Central memory CD8-positive, alpha-beta T cell (primary cell): ENCODE measurements at regions not wholly inside any gene's neighbourhood (a gene's known extent, or its start where the extent isn't known, plus 50 kb on each side); places are given as distances from the start of the nearest gene placed in this dataset.
"Not testable (repeated sequence)": the region's sequence is repeated elsewhere in the genome, so short reads cannot be mapped to it uniquely, and the experiment has no call there.

ENCODE experiments used
- ATAC-seq: fragments of 150-1000 bp; cut with Tn5 transposase; replicated peaks from 2 replicates; pipeline ENCODE4 v1.10.0; 2022; ENCODE audit warnings: mild to moderate bottlenecking, moderate FRiP score, moderate number of reproducible peaks; ENCODE audit not compliant: poor library complexity, severe bottlenecking; ENCODE audit errors: extremely low read depth
- DNase-seq, 2 donors: peaks; one replicate each; pipeline ENCODE4 v3.0.0; 2021; ENCODE audit warnings: low spot score in 2 of 2
- H3K27ac Mint-ChIP-seq: one replicate; pipeline ENCODE4 v1.8.0; 2022; ENCODE audit warnings: low read depth, mild to moderate bottlenecking, moderate library complexity, mixed read lengths
- H3K27me3 Mint-ChIP-seq: one replicate; pipeline ENCODE4 v1.8.0; 2022; ENCODE audit warnings: mixed read lengths
- H3K36me3 Mint-ChIP-seq: one replicate; pipeline ENCODE4 v1.8.0; 2022; ENCODE audit warnings: mild to moderate bottlenecking, moderate library complexity, mixed read lengths; ENCODE audit not compliant: insufficient read depth
- H3K4me1 Mint-ChIP-seq: one replicate; pipeline ENCODE4 v1.8.0; 2022; ENCODE audit warnings: mixed read lengths
- H3K4me3 Mint-ChIP-seq: one replicate; pipeline ENCODE4 v1.8.0; 2022; ENCODE audit warnings: mild to moderate bottlenecking, moderate library complexity, mixed read lengths
- H3K9me3 Mint-ChIP-seq: one replicate; pipeline ENCODE4 v1.8.0; 2022; ENCODE audit warnings: mixed read lengths

- DNase-seq (no peak), ATAC-seq (no peak)
- H3K4me1 Mint-ChIP-seq, result no peaks in the 10 kb centered on the region
- H3K27ac Mint-ChIP-seq, result no peak overlapping the region
- peaks cover 69% of the 10 kb centered on the region for H3K27me3 Mint-ChIP-seq
- H3K9me3 Mint-ChIP-seq, result no peaks in the 10 kb centered on the region
- H3K36me3 Mint-ChIP-seq, result no peaks in the 10 kb centered on the region
- no peak overlapping the region for H3K4me3 Mint-ChIP-seq
Observed at GRCh38 chr16:86072328-86073102, 173.6 kb downstream of the IRF8 start.

GRCh38 chr16:86073103-86073625 lies 174.2 kb downstream of the IRF8 start:
- no peak for ATAC-seq
- Mint-ChIP-seq H3K27me3 (peaks cover 68% of the 10 kb centered on the region), H3K9me3 (no peaks in the 10 kb centered on the region), H3K4me3 (no peak overlapping the region), H3K27ac (no peak overlapping the region), H3K36me3 (no peaks in the 10 kb centered on the region), H3K4me1 (no peaks in the 10 kb centered on the region)
- DNase-seq, result no peak

- Mint-ChIP-seq H3K27me3 (peaks cover 63% of the 10 kb centered on the region), H3K36me3 (no peaks in the 10 kb centered on the region), H3K27ac (no peak overlapping the region), H3K4me1 (no peaks in the 10 kb centered on the region), H3K4me3 (no peak overlapping the region), H3K9me3 (no peaks in the 10 kb centered on the region)
- DNase-seq, result no peak
- no peak for ATAC-seq
Observed at GRCh38 chr16:86073763-86074493, 175.0 kb downstream of the IRF8 start.

GRCh38 chr16:86074651-86075487 lies 175.9 kb downstream of the IRF8 start:
- DNase-seq, result no peak
- no peaks in the 10 kb centered on the region for H3K4me1 Mint-ChIP-seq
- no peak overlapping the region for H3K27ac Mint-ChIP-seq
- no peaks in the 10 kb centered on the region for H3K9me3 Mint-ChIP-seq
- no peaks in the 10 kb centered on the region for H3K36me3 Mint-ChIP-seq
- H3K27me3 Mint-ChIP-seq, result peaks cover 61% of the 10 kb centered on the region
- H3K4me3 Mint-ChIP-seq, result no peak overlapping the region
- no peak for ATAC-seq

GRCh38 chr16:86075488-86075785 lies 176.5 kb downstream of the IRF8 start:
- no peaks in the 10 kb centered on the region for H3K9me3 Mint-ChIP-seq
- H3K27me3 Mint-ChIP-seq, result peaks cover 61% of the 10 kb centered on the region
- no peak for ATAC-seq
- H3K4me3 Mint-ChIP-seq, result no peak overlapping the region
- H3K36me3 Mint-ChIP-seq, result no peaks in the 10 kb centered on the region
- no peaks in the 10 kb centered on the region for H3K4me1 Mint-ChIP-seq
- no peak overlapping the region for H3K27ac Mint-ChIP-seq
- DNase-seq, result no peak

- Mint-ChIP-seq H3K36me3 (no peaks in the 10 kb centered on the region), H3K27ac (no peak overlapping the region), H3K27me3 (peaks cover 57% of the 10 kb centered on the region), H3K4me3 (no peak overlapping the region), H3K4me1 (no peaks in the 10 kb centered on the region), H3K9me3 (no peaks in the 10 kb centered on the region)
- DNase-seq, result no peak
- ATAC-seq, result no peak
Observed at GRCh38 chr16:86075839-86076440, 177.0 kb downstream of the IRF8 start.

GRCh38 chr16:86076606-86077005 lies 177.6 kb downstream of the IRF8 start:
- Mint-ChIP-seq H3K9me3 (no peaks in the 10 kb centered on the region), H3K36me3 (no peaks in the 10 kb centered on the region), H3K27ac (no peak overlapping the region), H3K4me1 (no peaks in the 10 kb centered on the region), H3K27me3 (peaks cover 51% of the 10 kb centered on the region), H3K4me3 (no peak overlapping the region)
- ATAC-seq (no peak), DNase-seq (no peak)

GRCh38 chr16:86077243-86077940 lies 178.4 kb downstream of the IRF8 start:
- ATAC-seq (no peak), DNase-seq (no peak)
- no peak overlapping the region for H3K27ac Mint-ChIP-seq
- no peaks in the 10 kb centered on the region for H3K9me3 Mint-ChIP-seq
- no peak overlapping the region for H3K4me3 Mint-ChIP-seq
- no peaks in the 10 kb centered on the region for H3K36me3 Mint-ChIP-seq
- H3K27me3 Mint-ChIP-seq, result peaks cover 50% of the 10 kb centered on the region
- no peaks in the 10 kb centered on the region for H3K4me1 Mint-ChIP-seq

- Mint-ChIP-seq H3K4me1 (no peaks in the 10 kb centered on the region), H3K9me3 (no peaks in the 10 kb centered on the region), H3K36me3 (no peaks in the 10 kb centered on the region), H3K4me3 (no peak overlapping the region), H3K27me3 (peaks cover 50% of the 10 kb centered on the region), H3K27ac (no peak overlapping the region)
- ATAC-seq (no peak), DNase-seq (no peak)
Observed at GRCh38 chr16:86078121-86078600, 179.2 kb downstream of the IRF8 start.

GRCh38 chr16:86078711-86079110 lies 179.7 kb downstream of the IRF8 start:
- not testable (repeated sequence) for H3K4me1 Mint-ChIP-seq, H3K9me3 Mint-ChIP-seq, H3K36me3 Mint-ChIP-seq, H3K4me3 Mint-ChIP-seq, DNase-seq, ATAC-seq, H3K27ac Mint-ChIP-seq
- H3K27me3 Mint-ChIP-seq, result peaks cover 52% of the 10 kb centered on the region

GRCh38 chr16:86079255-86079885 lies 180.4 kb downstream of the IRF8 start:
- H3K27me3 Mint-ChIP-seq, result peaks cover 48% of the 10 kb centered on the region
- no peaks in the 10 kb centered on the region for H3K9me3 Mint-ChIP-seq
- no peak overlapping the region for H3K27ac Mint-ChIP-seq
- ATAC-seq, result no peak
- H3K4me1 Mint-ChIP-seq, result no peaks in the 10 kb centered on the region
- no peak overlapping the region for H3K4me3 Mint-ChIP-seq
- DNase-seq, result no peak
- H3K36me3 Mint-ChIP-seq, result no peaks in the 10 kb centered on the region
